PC-3 (cell line): ENCODE measurements at regions not wholly inside any gene's neighbourhood (a gene's known extent, or its start where the extent isn't known, plus 50 kb on each side); places are given as distances from the start of the nearest gene placed in this dataset.

Experiments
- CTCF ChIP-seq: fragments of 300-600 bp; sonication (generic); conservative IDR thresholded peaks from 2 replicates; pipeline ENCODE4 v1.5.1; 2017; ENCODE audit warnings: antibody characterized with exemption, low read depth, mild to moderate bottlenecking, low read length
- EZH2phosphoT487 ChIP-seq: fragments of 300-600 bp; sonication (generic); IDR thresholded peaks from 2 replicates; pipeline ENCODE4 v1.6.1; 2018; ENCODE audit warnings: mild to moderate bottlenecking, antibody characterized with exemption, low read length, borderline replicate concordance

GRCh38 chr12:4855121-4855924 is 54.4 kb upstream of the KCNA1 start:
- TF ChIP-seq CTCF = peak; percentile 65
- TF ChIP-seq EZH2phosphoT487 = no peak
